CD4-positive, alpha-beta T cell (primary cell): ENCODE measurements at regions not wholly inside any gene's neighbourhood (a gene's known extent, or its start where the extent isn't known, plus 50 kb on each side); places are given as distances from the start of the nearest gene placed in this dataset.

ENCODE experiments used
- ATAC-seq: fragments of 200-7000 bp; cut with Tn5 transposase; one replicate; pipeline ENCODE4 v1.10.0; 2022; ENCODE audit warnings: mild to moderate bottlenecking; ENCODE audit not compliant: poor library complexity
- CTCF ChIA-PET: fragments of 350-600 bp; sonication (Branson Sonifier 250); formaldehyde crosslinking; loops from one replicate; lab custom pipeline; 2021; ENCODE audit warnings: antibody characterized with exemption, inconsistent platforms; lab: Charles Lee
- POLR2A ChIA-PET: fragments of 350-600 bp; sonication (Branson Sonifier 250); formaldehyde crosslinking; loops from one replicate; lab custom pipeline; 2021; ENCODE audit warnings: antibody characterized with exemption, inconsistent platforms; lab: Charles Lee
- DNase-seq, 14 experiments: peaks; one replicate each; pipeline ENCODE4 v3.0.0-alpha.2; 2013 to 2020; ENCODE audit warnings: mixed read lengths in 2 of 14
- H3K27ac ChIP-seq, 2 donors: one replicate each; pipeline versions ENCODE4 v1.5.1 to v1.7.0; 2013; ENCODE audit warnings: low read length in 2 of 2, low read depth in 1 of 2, mild to moderate bottlenecking in 1 of 2
- H3K27me3 ChIP-seq, 2 experiments: 1 replicate in 1 of 2; 2 replicates in 1 of 2; pipeline versions ENCODE4 v1.6.1 to v1.7.0; 2013; ENCODE audit warnings: low read length in 2 of 2, control low read depth in 1 of 2, mild to moderate bottlenecking in 1 of 2, moderate library complexity in 1 of 2; ENCODE audit not compliant: insufficient read depth in 2 of 2, control insufficient read depth in 1 of 2
- H3K36me3 ChIP-seq: one replicate; pipeline ENCODE4 v1.6.1; 2013; ENCODE audit warnings: low read length, control low read depth; ENCODE audit not compliant: insufficient read depth
- H3K4me1 ChIP-seq: one replicate; pipeline ENCODE4 v1.6.1; 2013; ENCODE audit warnings: low read length, control low read depth; ENCODE audit not compliant: insufficient read depth
- H3K4me3 ChIP-seq: one replicate; pipeline ENCODE4 v1.5.1; 2013; ENCODE audit warnings: mild to moderate bottlenecking, low read length, moderate library complexity
- H3K9me3 ChIP-seq, 2 experiments: 1 replicate in 1 of 2; 2 replicates in 1 of 2; pipeline versions ENCODE4 v1.6.1 to v1.7.0; 2013; ENCODE audit warnings: low read length in 2 of 2, mild to moderate bottlenecking in 2 of 2, control low read depth in 1 of 2, moderate library complexity in 1 of 2; ENCODE audit not compliant: control insufficient read depth in 1 of 2, insufficient read depth in 1 of 2
- H3K27ac Mint-ChIP-seq: one replicate; pipeline ENCODE4 v1.8.0; 2020; ENCODE audit warnings: mixed read lengths
- H3K27me3 Mint-ChIP-seq: one replicate; pipeline ENCODE4 v1.8.0; 2021; ENCODE audit warnings: mixed read lengths
- H3K36me3 Mint-ChIP-seq: one replicate; pipeline ENCODE4 v1.8.0; 2021; ENCODE audit warnings: low read depth, mixed read lengths
- H3K4me1 Mint-ChIP-seq: one replicate; pipeline ENCODE4 v1.8.0; 2021; ENCODE audit warnings: low read depth, mixed read lengths
- H3K4me3 Mint-ChIP-seq: one replicate; pipeline ENCODE4 v1.8.0; 2020; ENCODE audit warnings: mild to moderate bottlenecking, mixed read lengths
- H3K9me3 Mint-ChIP-seq: one replicate; pipeline ENCODE4 v1.8.0; 2020; ENCODE audit warnings: mixed read lengths
- CTCF ChIP-seq: fragments of 200-600 bp; IDR thresholded peaks from one replicate; pipeline ENCODE4 v1.8.0; 2022; ENCODE audit warnings: antibody characterized with exemption, mild to moderate bottlenecking
- intact Hi-C, 2 experiments: fragments of 100-400 bp; cut with DNase I in 1 of 2; cut with micrococcal nuclease in 1 of 2; formaldehyde crosslinking; loops; one replicate each; pipeline versions ENCODE4 v1.15.1 to v1.9.0; 2023 to 2025; cut with DNase I, micrococcal nuclease

DNA sequence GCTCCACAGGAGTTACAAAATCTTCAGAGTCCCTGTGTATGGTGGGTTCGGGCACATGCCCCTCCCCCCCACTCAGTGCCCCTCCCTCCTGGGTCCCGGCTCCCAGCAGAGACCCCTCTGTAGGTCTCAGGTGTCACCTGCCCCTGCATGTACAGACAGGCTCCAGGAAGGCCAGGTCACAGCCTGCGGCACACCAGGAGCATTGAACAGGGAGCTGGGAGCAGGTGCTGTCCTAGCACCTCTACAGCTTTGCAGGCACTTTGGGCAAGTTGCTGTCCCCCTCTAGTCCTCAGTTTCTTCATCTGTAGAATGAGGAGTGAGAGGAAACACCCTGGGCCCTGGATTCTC, 80.1 kb upstream of the RTL6 start:
- ATAC-seq (no peak), DNase-seq (no peak)
- Mint-ChIP-seq H3K9me3 (no peaks in the 10 kb centered on the region), H3K27me3 (peaks cover 4% of the 10 kb centered on the region), H3K36me3 (no peaks in the 10 kb centered on the region), H3K4me3 (no peak overlapping the region), H3K4me1 (no peaks in the 10 kb centered on the region), H3K27ac (no peak overlapping the region)
- intact Hi-C loops: no loop called here
- H3K27me3 ChIP-seq: peaks cover 6 to 10% of the 10 kb centered on the region in 2 experiments
- TF ChIP-seq CTCF: no peak
- H3K36me3 ChIP-seq: no peaks in the 10 kb centered on the region
- H3K4me3 ChIP-seq: no peak overlapping the region
- ChIA-PET POLR2A (no interaction called here), CTCF (interaction anchor here (0.6 kb wide), 1 partner anchor 15 kb away, joined by 3 read pairs; no protein-coding TSS in a partner anchor)
- H3K9me3 ChIP-seq: no peaks in the 10 kb centered on the region
- H3K4me1 ChIP-seq: no peaks in the 10 kb centered on the region
- H3K27ac ChIP-seq: no peak overlapping the region

DNA sequence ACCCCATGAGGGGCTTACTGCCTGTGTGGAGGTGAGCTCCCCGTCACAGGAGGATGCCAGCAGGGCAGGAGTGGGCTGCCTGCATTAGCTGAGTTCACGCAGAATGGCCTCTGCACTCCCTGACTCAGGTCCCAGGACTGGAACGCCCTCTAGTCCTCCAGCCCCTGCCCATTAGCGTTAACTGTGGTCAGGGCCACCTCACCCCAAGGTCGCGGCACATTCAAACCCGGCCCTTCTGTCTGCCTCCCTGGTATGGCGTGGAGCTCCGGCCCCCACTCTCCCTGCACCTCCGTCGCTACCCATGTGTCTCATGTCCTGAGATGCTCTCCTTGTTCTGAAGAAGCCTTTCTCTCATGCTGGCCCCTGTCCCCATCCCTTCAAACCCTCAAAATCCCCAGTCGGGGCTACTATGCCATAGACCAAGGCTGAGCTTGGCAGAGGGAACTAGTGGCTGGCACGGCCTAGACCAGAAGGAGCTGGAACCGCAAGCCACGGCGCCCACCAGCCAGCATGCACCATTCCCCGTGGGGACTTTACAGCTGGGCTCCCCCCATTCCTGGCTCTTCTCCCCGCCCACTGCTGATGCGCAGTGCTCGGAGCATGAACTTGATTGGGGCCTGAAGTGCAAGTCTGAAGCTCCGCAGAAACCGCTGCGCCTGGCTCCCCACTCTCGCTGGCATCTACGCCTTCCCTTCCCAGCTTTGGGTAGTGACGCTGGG, 79.5 kb upstream of the RTL6 start:
- H3K4me1 Mint-ChIP-seq: no peaks in the 10 kb centered on the region
- ATAC-seq: no peak
- Histone ChIP-seq H3K4me3 (no peak overlapping the region), H3K27ac (no peak overlapping the region), H3K4me1 (no peaks in the 10 kb centered on the region), H3K9me3 (no peaks in the 10 kb centered on the region), H3K27me3 (peaks cover 6 to 10% of the 10 kb centered on the region in 2 experiments), H3K36me3 (no peaks in the 10 kb centered on the region)
- no peaks in the 10 kb centered on the region for H3K9me3 Mint-ChIP-seq
- no peak for TF ChIP-seq CTCF
- DNase-seq: peak in 1 of 14 experiments; percentile 9
- ChIA-PET POLR2A (no interaction called here), CTCF (interaction anchor here (0.6 kb wide), 1 partner anchor 15 kb away, joined by 3 read pairs; no protein-coding TSS in a partner anchor)
- peaks cover 4% of the 10 kb centered on the region for H3K27me3 Mint-ChIP-seq
- H3K36me3 Mint-ChIP-seq: no peaks in the 10 kb centered on the region
- no peak overlapping the region for H3K27ac Mint-ChIP-seq
- intact Hi-C loops: no loop called here
- no peak overlapping the region for H3K4me3 Mint-ChIP-seq

DNA sequence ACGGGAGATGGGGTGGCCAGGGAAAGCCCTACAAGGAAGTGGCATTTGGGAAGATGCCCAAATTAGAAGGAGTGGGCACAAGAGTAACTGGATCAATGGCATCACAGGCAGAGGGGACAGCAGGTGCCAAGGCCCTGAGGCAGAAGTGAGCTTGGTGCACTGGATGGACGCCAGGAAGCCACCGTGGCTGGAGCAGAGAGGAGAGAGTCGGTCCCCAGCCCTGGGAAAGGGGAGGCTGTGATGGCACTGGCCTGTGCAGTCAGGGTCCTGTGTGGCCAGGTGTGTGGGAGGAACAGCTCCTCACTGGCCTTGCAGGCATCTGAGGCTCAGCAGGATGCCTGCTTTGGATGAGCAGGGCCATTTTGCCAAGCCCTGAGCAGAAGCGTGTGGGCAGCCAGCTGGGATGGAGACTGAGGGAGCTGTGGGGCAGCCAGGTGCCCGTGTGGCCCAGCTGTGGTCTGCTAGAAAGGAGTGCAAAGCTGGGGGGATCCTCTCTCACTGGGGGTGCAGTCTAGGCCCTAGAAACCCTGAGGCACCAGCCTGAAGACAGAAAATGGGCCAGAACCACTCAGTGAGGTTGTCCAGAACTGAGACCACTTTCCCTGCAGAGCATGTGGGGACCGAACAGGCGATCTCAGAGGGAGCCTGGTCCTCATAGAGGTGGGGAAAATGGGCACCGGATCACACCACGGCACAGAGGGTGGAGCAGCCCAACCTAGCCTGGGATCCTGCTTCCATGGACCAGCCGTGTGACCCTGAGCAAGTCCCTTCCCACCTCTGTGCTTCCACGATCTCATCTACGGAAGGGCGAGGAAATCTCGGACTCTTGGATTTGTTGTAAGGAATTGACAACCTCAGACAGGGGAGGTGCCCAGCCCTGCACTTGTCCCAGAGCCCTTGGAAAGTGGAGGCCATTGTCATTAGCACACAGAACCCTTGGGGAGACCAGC, 78.6 kb upstream of the RTL6 start:
- Mint-ChIP-seq H3K36me3 (no peaks in the 10 kb centered on the region), H3K9me3 (no peaks in the 10 kb centered on the region), H3K4me1 (no peaks in the 10 kb centered on the region), H3K4me3 (no peak overlapping the region), H3K27ac (no peak overlapping the region), H3K27me3 (peaks cover 4% of the 10 kb centered on the region)
- TF ChIP-seq CTCF: no peak
- ChIA-PET POLR2A (no interaction called here), CTCF (no interaction called here)
- no peaks in the 10 kb centered on the region for H3K36me3 ChIP-seq
- DNase-seq (peak in 1 of 14 experiments; percentile 26), ATAC-seq (no peak)
- H3K9me3 ChIP-seq: no peaks in the 10 kb centered on the region
- intact Hi-C loops: no loop called here
- H3K4me3 ChIP-seq: no peak overlapping the region
- no peak overlapping the region for H3K27ac ChIP-seq
- H3K27me3 ChIP-seq: peaks cover 6 to 10% of the 10 kb centered on the region in 2 experiments
- no peaks in the 10 kb centered on the region for H3K4me1 ChIP-seq
